SK-N-MC (cell line): ENCODE measurements at regions not wholly inside any gene's neighbourhood (a gene's known extent, or its start where the extent isn't known, plus 50 kb on each side); places are given as distances from the start of the nearest gene placed in this dataset.

Experiments
- DNase-seq: peaks from one replicate; pipeline ENCODE4 v3.0.0-alpha.2; 2011; ENCODE audit warnings: low read depth, low spot score
- H3K27ac ChIP-seq: fragments of 200-600 bp; sonication (generic); 2 replicates; pipeline ENCODE4 v1.5.1; 2016; ENCODE audit warnings: mixed run types
- H3K36me3 ChIP-seq: fragments of 200-600 bp; sonication (generic); 2 replicates; pipeline ENCODE4 v1.6.1; 2017; ENCODE audit warnings: antibody characterized with exemption, low read length, mixed read lengths; ENCODE audit not compliant: insufficient read depth
- H3K4me3 ChIP-seq: fragments of 200-600 bp; sonication (generic); 2 replicates; pipeline ENCODE4 v1.5.1; 2016
- H3K9ac ChIP-seq: fragments of 200-600 bp; sonication (generic); 2 replicates; pipeline ENCODE4 v1.8.0; 2017; ENCODE audit warnings: mixed run types, mixed read lengths; ENCODE audit not compliant: insufficient read length
- H3K9me3 ChIP-seq: fragments of 200-600 bp; sonication (generic); 2 replicates; pipeline ENCODE4 v1.6.1; 2017; ENCODE audit warnings: low read depth, mild to moderate bottlenecking, antibody characterized with exemption, low read length, moderate library complexity, mixed read lengths
- EZH2 ChIP-seq: fragments of 200-600 bp; sonication (generic); IDR thresholded peaks from one replicate; pipeline ENCODE4 v1.6.1; 2017; ENCODE audit warnings: antibody characterized with exemption
- FOXP2 ChIP-seq: optimal IDR thresholded peaks from 2 replicates; pipeline ENCODE3; 2011; ENCODE audit warnings: mild to moderate bottlenecking, moderate library complexity; ENCODE audit not compliant: insufficient read depth; ENCODE audit errors: extremely low read length, control extremely low read depth
- POLR2AphosphoS5 ChIP-seq: IDR thresholded peaks from 2 replicates; pipeline ENCODE4 v1.6.1; 2012; ENCODE audit warnings: mild to moderate bottlenecking, low read depth, low read length, borderline replicate concordance

DNA sequence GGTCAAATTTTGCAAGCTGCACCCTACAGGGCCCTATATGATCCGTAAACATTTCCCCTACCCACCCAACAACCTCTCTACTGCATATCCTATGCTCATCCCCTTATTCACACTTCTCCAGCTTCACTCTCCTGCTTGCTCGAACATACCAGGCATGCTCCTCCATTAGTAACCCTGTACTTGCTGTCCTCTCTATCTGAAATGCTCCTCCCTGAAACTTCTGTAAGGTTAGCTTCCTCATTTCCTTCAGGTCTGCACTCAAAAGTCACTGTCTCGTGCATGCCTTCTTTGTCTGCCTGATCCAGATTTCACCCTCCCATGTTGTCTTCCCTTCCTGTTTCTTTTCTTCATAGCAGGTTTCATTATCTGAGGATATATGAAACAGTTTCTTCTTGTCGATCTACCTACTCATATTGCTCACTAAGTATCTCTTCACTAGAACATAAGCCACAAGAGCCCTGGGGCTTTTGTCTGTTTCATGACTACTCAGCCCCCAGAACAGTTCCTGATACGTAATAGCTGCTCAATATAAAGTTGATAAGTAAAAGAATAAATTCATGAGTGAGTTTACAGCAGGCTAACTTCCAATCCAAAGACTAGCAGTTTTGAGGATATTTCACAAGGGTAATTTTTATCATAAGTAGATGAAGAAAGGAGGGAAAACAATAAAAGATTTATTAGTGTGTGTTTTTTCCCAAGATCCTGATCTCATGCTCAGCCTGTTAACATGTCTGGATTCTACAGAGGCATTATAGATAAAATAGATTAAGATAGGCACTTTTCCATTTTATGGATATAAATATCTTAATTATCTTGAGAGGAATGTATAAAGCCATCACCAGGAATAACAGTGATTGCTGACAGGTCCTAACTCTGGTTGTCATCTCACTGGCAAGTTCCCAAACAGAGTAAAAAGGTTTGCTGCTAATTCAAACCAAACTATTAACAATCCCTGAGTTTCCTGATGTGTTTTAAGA, 392.5 kb upstream of the ESRRG start:
- Histone ChIP-seq H3K36me3 (no peaks in the 10 kb centered on the region), H3K9ac (no peak overlapping the region), H3K9me3 (no peaks in the 10 kb centered on the region), H3K27ac (no peak overlapping the region), H3K4me3 (peak overlapping the region; percentile 5; the same call in 1 of the 2 replicates)
- no peak for DNase-seq
- TF ChIP-seq EZH2: no peak
- TF ChIP-seq POLR2AphosphoS5: no peak

DNA sequence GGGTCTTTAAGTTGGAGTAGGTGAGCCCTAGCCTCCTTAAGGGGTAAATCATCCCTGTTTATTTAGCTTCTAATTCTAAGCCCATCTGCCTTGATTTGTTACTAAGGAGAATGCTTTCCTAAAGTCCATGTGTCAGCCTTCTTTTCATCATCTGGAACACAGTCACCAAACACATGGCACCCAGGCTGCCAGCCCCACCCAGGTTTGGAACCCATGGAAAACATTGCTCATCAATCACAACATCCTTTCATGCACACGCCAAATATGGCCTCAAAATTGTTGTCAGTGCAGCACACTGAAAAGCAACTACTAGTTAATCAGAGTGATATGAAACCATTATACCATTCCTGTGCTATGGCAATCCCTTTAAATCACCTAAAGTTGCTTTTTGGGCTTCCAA, 386.7 kb upstream of the ESRRG start:
- no peak overlapping the region for H3K9ac ChIP-seq
- no peak for DNase-seq
- TF ChIP-seq POLR2AphosphoS5: no peak
- no peak for TF ChIP-seq FOXP2
- no peak for TF ChIP-seq EZH2
- H3K36me3 ChIP-seq: no peaks in the 10 kb centered on the region
- no peaks in the 10 kb centered on the region for H3K9me3 ChIP-seq
- H3K4me3 ChIP-seq: no peak overlapping the region
- H3K27ac ChIP-seq: no peak overlapping the region

GRCh38 chr1:217106231-217106901, 383.1 kb upstream of the ESRRG start:
- Histone ChIP-seq H3K9me3 (no peaks in the 10 kb centered on the region), H3K9ac (no peak overlapping the region), H3K4me3 (no peak overlapping the region), H3K27ac (no peak overlapping the region), H3K36me3 (no peaks in the 10 kb centered on the region)
- no peak for DNase-seq
- no peak for TF ChIP-seq FOXP2
- TF ChIP-seq POLR2AphosphoS5: no peak
- no peak for TF ChIP-seq EZH2

GRCh38 chr1:217105437-217105836, 382.2 kb upstream of the ESRRG start:
- Histone ChIP-seq H3K9me3 (no peaks in the 10 kb centered on the region), H3K9ac (no peak overlapping the region), H3K36me3 (no peaks in the 10 kb centered on the region), H3K27ac (no peak overlapping the region), H3K4me3 (no peak overlapping the region)
- TF ChIP-seq EZH2 (no peak), POLR2AphosphoS5 (no peak), FOXP2 (no peak)
- DNase-seq: no peak

DNA sequence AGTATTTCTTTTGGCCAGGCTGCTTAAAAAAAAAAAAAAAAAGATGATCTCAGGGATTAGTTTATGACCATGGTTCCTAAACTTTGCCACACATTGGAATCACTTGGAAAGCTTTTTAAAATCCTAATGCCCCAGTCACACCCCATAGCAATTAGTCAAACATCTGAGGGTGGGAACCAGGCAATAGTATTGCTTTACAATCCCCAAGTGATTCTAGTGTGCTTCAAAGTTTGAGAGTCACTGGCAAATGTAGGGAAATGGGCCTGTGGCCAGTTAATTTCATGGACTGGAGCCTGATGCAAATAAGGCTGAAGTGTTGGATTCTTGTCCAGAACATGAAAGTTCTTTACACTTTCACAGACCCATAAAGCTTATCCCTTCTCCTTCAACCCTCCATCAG, 374.6 kb upstream of the ESRRG start:
- no peak for TF ChIP-seq EZH2
- TF ChIP-seq POLR2AphosphoS5: no peak
- TF ChIP-seq FOXP2: no peak
- Histone ChIP-seq H3K9ac (no peak overlapping the region), H3K4me3 (no peak overlapping the region), H3K27ac (no peak overlapping the region), H3K36me3 (no peaks in the 10 kb centered on the region), H3K9me3 (no peaks in the 10 kb centered on the region)
- DNase-seq: no peak

GRCh38 chr1:217096200-217096599, 373.0 kb upstream of the ESRRG start:
- H3K27ac ChIP-seq: no peak overlapping the region
- TF ChIP-seq FOXP2 (no peak), POLR2AphosphoS5 (no peak), EZH2 (no peak)
- H3K9me3 ChIP-seq: no peaks in the 10 kb centered on the region
- H3K4me3 ChIP-seq: no peak overlapping the region
- no peak for DNase-seq
- H3K9ac ChIP-seq: no peak overlapping the region
- no peaks in the 10 kb centered on the region for H3K36me3 ChIP-seq

DNA sequence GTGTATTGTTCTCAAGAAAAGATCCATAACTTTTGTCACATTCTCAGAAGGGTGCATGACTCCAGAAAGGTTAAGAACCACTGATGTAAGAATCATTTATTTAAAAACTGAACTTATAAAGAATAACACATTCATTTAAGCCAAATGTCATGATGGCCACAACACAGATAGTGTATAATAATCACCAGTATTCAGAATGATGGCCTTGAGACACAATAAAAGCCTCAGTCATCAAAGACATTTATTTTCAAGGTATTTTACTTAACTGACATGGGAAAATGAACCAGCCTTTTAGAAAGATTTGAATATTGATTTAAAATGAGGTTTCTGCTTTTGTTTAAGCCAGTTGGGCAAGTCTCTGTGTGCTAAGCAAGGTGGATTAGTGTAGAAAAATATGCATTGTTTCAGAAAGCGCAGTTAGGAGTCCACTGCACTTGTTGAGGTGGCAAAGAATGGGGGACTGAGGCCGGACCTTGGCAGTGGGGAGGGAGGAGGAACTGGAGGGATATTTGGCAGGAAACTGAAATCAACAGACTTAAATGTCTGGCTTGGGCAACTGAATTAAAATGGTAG, 371.9 kb upstream of the ESRRG start:
- no peak overlapping the region for H3K9ac ChIP-seq
- no peaks in the 10 kb centered on the region for H3K36me3 ChIP-seq
- no peak overlapping the region for H3K4me3 ChIP-seq
- H3K9me3 ChIP-seq: no peaks in the 10 kb centered on the region
- no peak for TF ChIP-seq POLR2AphosphoS5
- no peak for TF ChIP-seq EZH2
- no peak for TF ChIP-seq FOXP2
- H3K27ac ChIP-seq: no peak overlapping the region
- no peak for DNase-seq

- DNase-seq: no peak
- H3K27ac ChIP-seq: no peak overlapping the region
- no peak overlapping the region for H3K9ac ChIP-seq
- H3K36me3 ChIP-seq: no peaks in the 10 kb centered on the region
- no peak overlapping the region for H3K4me3 ChIP-seq
- TF ChIP-seq FOXP2 (no peak), POLR2AphosphoS5 (no peak), EZH2 (no peak)
- H3K9me3 ChIP-seq: no peaks in the 10 kb centered on the region
These were observed 368.3 kb upstream of the ESRRG start for GRCh38 chr1:217091561-217091960.
